NT2/D1 (cell line): ENCODE measurements at regions not wholly inside any gene's neighbourhood (a gene's known extent, or its start where the extent isn't known, plus 50 kb on each side); places are given as distances from the start of the nearest gene placed in this dataset.

Experiments
- DNase-seq: peaks from one replicate; pipeline ENCODE4 v3.0.0-alpha.2; 2011; ENCODE audit warnings: low read depth, low spot score
- H3K27me3 ChIP-seq: 2 replicates; pipeline ENCODE4 v1.6.0; 2011; ENCODE audit warnings: mild to moderate bottlenecking; ENCODE audit not compliant: insufficient read length, insufficient read depth
- H3K36me3 ChIP-seq: 2 replicates; pipeline ENCODE4 v1.6.1; 2011; ENCODE audit warnings: mild to moderate bottlenecking, low read length, mixed read lengths; ENCODE audit not compliant: insufficient read depth, insufficient read length
- H3K4me1 ChIP-seq: 2 replicates; pipeline ENCODE4 v1.5.1; 2011; ENCODE audit not compliant: insufficient read depth, insufficient read length
- H3K4me3 ChIP-seq: 2 replicates; pipeline ENCODE4 v1.5.1; 2011; ENCODE audit warnings: low read depth; ENCODE audit not compliant: insufficient read length
- H3K9ac ChIP-seq: 2 replicates; pipeline ENCODE4 v1.6.0; 2011; ENCODE audit warnings: low read depth; ENCODE audit not compliant: insufficient read length
- H3K9me3 ChIP-seq: 2 replicates; pipeline ENCODE4 v1.5.1; 2011; ENCODE audit warnings: mild to moderate bottlenecking, low read length; ENCODE audit not compliant: insufficient read depth
- SUZ12 ChIP-seq: IDR thresholded peaks from 2 replicates; pipeline ENCODE4 v1.6.1; 2011; ENCODE audit not compliant: insufficient read length, insufficient read depth; ENCODE audit errors: extremely low read depth
- YY1 ChIP-seq: IDR thresholded peaks from 2 replicates; pipeline ENCODE4 v1.6.1; 2011; ENCODE audit not compliant: insufficient read length, insufficient read depth
- ZNF274 ChIP-seq: IDR thresholded peaks from 2 replicates; pipeline ENCODE4 v1.6.1; 2011; ENCODE audit warnings: mild to moderate bottlenecking, low read depth, low read length

DNA sequence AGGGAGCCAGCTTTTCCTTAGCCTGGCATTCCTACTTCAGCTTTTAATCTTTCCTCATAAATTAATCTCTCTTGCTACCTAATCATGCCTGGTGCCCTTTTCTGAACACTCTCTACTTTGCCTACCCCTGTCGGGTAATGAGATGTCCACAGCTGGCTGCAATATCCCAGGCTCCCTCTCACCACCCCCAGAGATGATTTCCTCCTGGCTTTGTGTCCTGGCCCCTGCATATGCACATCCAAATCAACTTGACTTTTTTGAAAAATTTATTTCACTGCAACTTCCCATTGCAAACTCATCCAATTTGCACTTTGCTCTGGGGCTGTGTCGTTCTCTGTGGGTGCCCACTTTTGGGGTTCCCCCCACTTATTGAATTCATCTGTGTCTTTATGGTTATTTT, 218.1 kb upstream of the SKOR2 start:
- no peaks in the 10 kb centered on the region for H3K27me3 ChIP-seq
- H3K4me3 ChIP-seq, result no peak overlapping the region
- H3K36me3 ChIP-seq, result no peaks in the 10 kb centered on the region
- DNase-seq, result no peak
- no peak overlapping the region for H3K9ac ChIP-seq
- H3K4me1 ChIP-seq, result no peaks in the 10 kb centered on the region
- TF ChIP-seq SUZ12, result no peak
- TF ChIP-seq YY1, result no peak
- no peak for TF ChIP-seq ZNF274
- no peaks in the 10 kb centered on the region for H3K9me3 ChIP-seq

DNA sequence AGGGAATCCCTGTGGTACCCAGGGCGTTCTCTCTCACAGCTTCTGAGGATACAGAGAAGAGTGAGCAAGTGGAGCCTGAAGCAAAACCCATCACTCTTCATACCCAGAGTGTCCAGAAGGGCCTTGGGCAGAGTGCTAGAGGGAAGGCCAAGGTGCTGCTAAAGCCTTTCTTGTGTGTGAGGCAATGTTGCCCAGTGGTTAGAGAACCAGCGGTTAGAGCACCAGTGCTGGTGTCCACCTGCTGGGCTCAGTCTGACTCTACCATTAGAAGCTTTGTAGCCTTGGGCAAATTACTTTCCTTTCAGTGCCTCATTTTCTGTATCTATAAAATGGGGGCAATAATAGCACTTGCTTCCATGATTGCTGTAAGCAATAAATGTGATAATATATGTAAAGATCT, 210.5 kb upstream of the SKOR2 start:
- Histone ChIP-seq H3K4me3 (no peak overlapping the region), H3K4me1 (no peaks in the 10 kb centered on the region), H3K9ac (no peak overlapping the region), H3K36me3 (no peaks in the 10 kb centered on the region), H3K27me3 (no peaks in the 10 kb centered on the region), H3K9me3 (no peaks in the 10 kb centered on the region)
- no peak for TF ChIP-seq ZNF274
- TF ChIP-seq YY1, result no peak
- no peak for TF ChIP-seq SUZ12
- DNase-seq, result no peak

GRCh38 chr18:47461406-47461948, 210.0 kb upstream of the SKOR2 start:
- H3K27me3 ChIP-seq, result no peaks in the 10 kb centered on the region
- no peaks in the 10 kb centered on the region for H3K4me1 ChIP-seq
- DNase-seq, result no peak
- no peaks in the 10 kb centered on the region for H3K36me3 ChIP-seq
- H3K9me3 ChIP-seq, result no peaks in the 10 kb centered on the region
- no peak for TF ChIP-seq SUZ12
- TF ChIP-seq YY1, result no peak
- no peak for TF ChIP-seq ZNF274
- H3K9ac ChIP-seq, result no peak overlapping the region
- H3K4me3 ChIP-seq, result no peak overlapping the region

GRCh38 chr18:47458483-47458882, 207.0 kb upstream of the SKOR2 start:
- no peak overlapping the region for H3K4me3 ChIP-seq
- no peak for DNase-seq
- no peaks in the 10 kb centered on the region for H3K27me3 ChIP-seq
- H3K36me3 ChIP-seq, result no peaks in the 10 kb centered on the region
- no peak overlapping the region for H3K9ac ChIP-seq
- H3K4me1 ChIP-seq, result no peaks in the 10 kb centered on the region
- TF ChIP-seq SUZ12 (no peak), ZNF274 (no peak), YY1 (no peak)
- H3K9me3 ChIP-seq, result no peaks in the 10 kb centered on the region

DNA sequence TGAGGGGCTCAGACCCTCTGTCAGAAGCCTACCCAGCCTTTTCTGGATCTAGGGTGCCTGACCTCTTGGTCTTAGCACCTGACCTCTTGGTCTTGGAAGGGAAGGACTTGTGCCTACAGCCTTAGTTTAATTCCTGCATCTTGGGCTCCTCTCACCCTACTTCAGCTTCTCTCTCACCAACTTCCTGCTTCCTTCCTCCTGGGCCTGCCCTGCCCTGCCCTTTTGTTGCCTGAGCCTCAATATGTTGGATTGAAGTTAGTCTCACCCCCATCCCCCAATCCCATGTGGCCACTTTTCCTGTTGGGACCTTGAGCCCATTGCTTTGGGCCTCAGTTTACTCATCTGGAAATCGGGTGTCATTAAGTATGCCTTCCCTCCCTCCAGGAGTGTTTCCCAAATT, 206.2 kb upstream of the SKOR2 start:
- Histone ChIP-seq H3K27me3 (no peaks in the 10 kb centered on the region), H3K9ac (no peak overlapping the region), H3K4me3 (no peak overlapping the region), H3K36me3 (no peaks in the 10 kb centered on the region), H3K9me3 (no peaks in the 10 kb centered on the region), H3K4me1 (no peaks in the 10 kb centered on the region)
- TF ChIP-seq YY1, result no peak
- TF ChIP-seq SUZ12, result no peak
- TF ChIP-seq ZNF274, result no peak
- DNase-seq, result no peak

DNA sequence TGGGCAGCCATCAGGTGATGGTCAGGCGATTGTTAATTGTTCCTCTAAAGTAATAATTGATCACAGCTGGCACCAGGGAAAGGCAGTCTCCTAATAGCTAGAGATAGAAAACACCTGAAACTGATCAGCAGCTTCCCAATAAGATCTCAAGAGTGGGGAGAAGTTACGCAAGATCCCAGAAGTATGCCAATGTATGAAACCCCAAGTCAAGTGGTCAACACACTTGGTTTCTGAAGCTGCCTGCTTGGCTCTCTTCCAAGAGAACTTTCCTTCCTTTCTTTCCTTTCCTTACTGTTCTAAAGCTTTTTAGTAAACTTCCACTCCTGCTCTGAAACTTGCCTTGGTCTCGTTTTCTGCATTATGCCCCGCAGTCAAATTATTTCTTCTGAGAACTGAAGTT, 201.6 kb upstream of the SKOR2 start:
- Histone ChIP-seq H3K36me3 (no peaks in the 10 kb centered on the region), H3K4me3 (no peak overlapping the region), H3K9me3 (no peaks in the 10 kb centered on the region), H3K4me1 (no peaks in the 10 kb centered on the region), H3K27me3 (no peaks in the 10 kb centered on the region), H3K9ac (no peak overlapping the region)
- no peak for TF ChIP-seq SUZ12
- no peak for TF ChIP-seq ZNF274
- TF ChIP-seq YY1, result no peak
- no peak for DNase-seq

DNA sequence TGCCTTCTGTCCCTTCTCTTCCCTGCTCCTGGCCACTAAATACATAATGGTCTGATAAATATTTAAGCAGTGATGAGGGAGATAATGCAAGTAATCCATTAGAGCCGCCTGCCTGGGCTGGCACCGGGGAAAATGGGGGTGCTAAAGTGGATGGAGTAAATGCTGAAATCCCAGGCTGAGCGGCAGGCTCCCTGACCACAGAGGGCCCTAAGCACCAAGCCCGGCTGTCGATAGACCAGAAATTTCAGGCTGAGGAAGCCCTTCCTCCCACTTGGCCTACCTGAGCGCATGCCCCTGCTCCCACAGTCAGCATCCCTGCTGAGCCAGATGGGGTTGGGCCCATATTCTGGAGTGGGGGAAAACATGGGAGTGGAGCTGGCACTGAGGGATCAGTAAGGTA, 197.5 kb upstream of the SKOR2 start:
- no peak overlapping the region for H3K9ac ChIP-seq
- no peaks in the 10 kb centered on the region for H3K4me1 ChIP-seq
- no peak for TF ChIP-seq ZNF274
- DNase-seq, result no peak
- H3K27me3 ChIP-seq, result no peaks in the 10 kb centered on the region
- H3K4me3 ChIP-seq, result no peak overlapping the region
- peaks cover 26% of the 10 kb centered on the region; the same call in 1 of the 2 replicates for H3K9me3 ChIP-seq
- H3K36me3 ChIP-seq, result no peaks in the 10 kb centered on the region

GRCh38 chr18:47441914-47442313, 190.5 kb upstream of the SKOR2 start:
- no peak overlapping the region for H3K4me3 ChIP-seq
- no peaks in the 10 kb centered on the region for H3K4me1 ChIP-seq
- H3K9ac ChIP-seq, result no peak overlapping the region
- no peaks in the 10 kb centered on the region for H3K36me3 ChIP-seq
- H3K27me3 ChIP-seq, result no peaks in the 10 kb centered on the region
- TF ChIP-seq YY1 (no peak), ZNF274 (no peak), SUZ12 (no peak)
- H3K9me3 ChIP-seq, result peaks cover 19% of the 10 kb centered on the region; the same call in 1 of the 2 replicates
- DNase-seq, result no peak
